ENCODE measurements at regions not wholly inside any gene's neighbourhood (a gene's known extent, or its start where the extent isn't known, plus 50 kb on each side); places are given as distances from the start of the nearest gene placed in this dataset.

GRCh38 chr16:86242244-86243122 is 267.8 kb upstream of the FOXF1 start:
- no peak overlapping the region for H3K4me3 ChIP-seq (ENCODE audit: low read depth, low read length)
- no peak for TF ChIP-seq CTCF (IDR thresholded peaks at IDR 0.05; ENCODE audit: low read depth, low read length, missing control alignments)
- no peak for DNase-seq (ENCODE audit: low read depth)

- no peak overlapping the region for H3K4me3 ChIP-seq (ENCODE audit: low read depth, low read length)
- no peak for DNase-seq (ENCODE audit: low read depth)
- no peak for TF ChIP-seq CTCF (IDR thresholded peaks at IDR 0.05; ENCODE audit: low read depth, low read length, missing control alignments)
Measured at GRCh38 chr16:86243123-86243473, 267.2 kb upstream of the FOXF1 start.

GRCh38 chr16:86243571-86244154 is 266.7 kb upstream of the FOXF1 start:
- no peak for TF ChIP-seq CTCF (IDR thresholded peaks at IDR 0.05; ENCODE audit: low read depth, low read length, missing control alignments)
- DNase-seq (ENCODE audit: low read depth) = no peak
- no peak overlapping the region for H3K4me3 ChIP-seq (ENCODE audit: low read depth, low read length)

GRCh38 chr16:86244158-86244557 is 266.2 kb upstream of the FOXF1 start:
- DNase-seq (ENCODE audit: low read depth) = no peak
- H3K4me3 ChIP-seq (ENCODE audit: low read depth, low read length) = no peak overlapping the region
- TF ChIP-seq CTCF (IDR thresholded peaks at IDR 0.05; ENCODE audit: low read depth, low read length, missing control alignments) = no peak

GRCh38 chr16:86244936-86245335 is 265.4 kb upstream of the FOXF1 start:
- DNase-seq (ENCODE audit: low read depth) = no peak
- no peak overlapping the region for H3K4me3 ChIP-seq (ENCODE audit: low read depth, low read length)
- no peak for TF ChIP-seq CTCF (IDR thresholded peaks at IDR 0.05; ENCODE audit: low read depth, low read length, missing control alignments)

GRCh38 chr16:86245351-86245750 is 265.0 kb upstream of the FOXF1 start:
- no peak for TF ChIP-seq CTCF (IDR thresholded peaks at IDR 0.05; ENCODE audit: low read depth, low read length, missing control alignments)
- no peak overlapping the region for H3K4me3 ChIP-seq (ENCODE audit: low read depth, low read length)
- no peak for DNase-seq (ENCODE audit: low read depth)

Measured in GM12864 (cell line).